Right atrium auricular region (tissue), 2 donors: ENCODE measurements at regions not wholly inside any gene's neighbourhood (a gene's known extent, or its start where the extent isn't known, plus 50 kb on each side); places are given as distances from the start of the nearest gene placed in this dataset.

Experiments
- DNase-seq: peaks from one replicate; pipeline ENCODE4 v3.0.0-alpha.2; 2019; ENCODE audit warnings: low spot score
- H3K27ac ChIP-seq, 2 donors: fragments of 200-600 bp; sonication (generic); 1 replicate in 1 of 2; 2 replicates in 1 of 2; pipeline ENCODE4 v1.5.1; 2016 to 2019
- H3K27me3 ChIP-seq, 2 donors: fragments of 200-600 bp; sonication (generic); one replicate each; pipeline versions ENCODE4 v1.5.1 to v1.6.0; 2017 to 2019
- H3K36me3 ChIP-seq: fragments of 200-600 bp; sonication (generic); one replicate; pipeline ENCODE4 v1.5.1; 2016
- H3K4me1 ChIP-seq, 2 donors: fragments of 200-600 bp; sonication (generic); one replicate each; pipeline versions ENCODE4 v1.5.1 to v1.6.0; 2017 to 2019
- H3K4me3 ChIP-seq, 2 donors: fragments of 200-600 bp; sonication (generic); 1 replicate in 1 of 2; 2 replicates in 1 of 2; pipeline ENCODE4 v1.5.1; 2017 to 2019; ENCODE audit warnings: mild to moderate bottlenecking in 1 of 2, moderate library complexity in 1 of 2
- H3K9me3 ChIP-seq, 2 donors: fragments of 200-600 bp; sonication (generic); one replicate each; pipeline ENCODE4 v1.5.1; 2019
- CTCF ChIP-seq, 2 donors: fragments of 200-600 bp; sonication (generic); IDR thresholded peaks; one replicate each; pipeline ENCODE4 v1.5.1; 2019; ENCODE audit warnings: antibody characterized with exemption in 2 of 2

- TF ChIP-seq CTCF (IDR thresholded peaks at IDR 0.05): no peak
- Histone ChIP-seq H3K9me3 (no peaks in the 10 kb centered on the region), H3K4me3 (no peak overlapping the region), H3K27ac (no peak overlapping the region), H3K36me3 (no peaks in the 10 kb centered on the region), H3K4me1 (no peaks in the 10 kb centered on the region), H3K27me3 (no peaks in the 10 kb centered on the region)
- DNase-seq: no peak
Measured at GRCh38 chr4:144374065-144374464, 233.5 kb upstream of the GYPA start.

- Histone ChIP-seq H3K4me3 (no peak overlapping the region), H3K9me3 (no peaks in the 10 kb centered on the region), H3K36me3 (no peaks in the 10 kb centered on the region), H3K27me3 (no peaks in the 10 kb centered on the region), H3K4me1 (no peaks in the 10 kb centered on the region), H3K27ac (no peak overlapping the region)
- TF ChIP-seq CTCF (IDR thresholded peaks at IDR 0.05): no peak
- no peak for DNase-seq
Measured at GRCh38 chr4:144376866-144377265, 236.3 kb upstream of the GYPA start.

- Histone ChIP-seq H3K27me3 (no peaks in the 10 kb centered on the region), H3K4me1 (no peaks in the 10 kb centered on the region), H3K9me3 (peaks cover 0 to 13% of the 10 kb centered on the region in 2 donors), H3K36me3 (no peaks in the 10 kb centered on the region), H3K27ac (no peak overlapping the region), H3K4me3 (no peak overlapping the region)
- no peak for DNase-seq
- no peak for TF ChIP-seq CTCF (IDR thresholded peaks at IDR 0.05)
Measured at GRCh38 chr4:144384408-144384807, 243.9 kb upstream of the GYPA start.

GRCh38 chr4:144399927-144400326, 246.0 kb upstream of the HHIP start:
- H3K27ac ChIP-seq: no peak overlapping the region
- DNase-seq: no peak
- peaks cover 0 to 12% of the 10 kb centered on the region in 2 donors for H3K9me3 ChIP-seq
- no peaks in the 10 kb centered on the region for H3K4me1 ChIP-seq
- no peaks in the 10 kb centered on the region for H3K27me3 ChIP-seq
- no peak for TF ChIP-seq CTCF (IDR thresholded peaks at IDR 0.05)
- H3K4me3 ChIP-seq: no peak overlapping the region
- H3K36me3 ChIP-seq: no peaks in the 10 kb centered on the region

GRCh38 chr4:144402176-144402575, 243.8 kb upstream of the HHIP start:
- H3K9me3 ChIP-seq: peaks cover 0 to 12% of the 10 kb centered on the region in 2 donors
- no peak for DNase-seq
- H3K27me3 ChIP-seq: no peaks in the 10 kb centered on the region
- no peak overlapping the region for H3K4me3 ChIP-seq
- no peaks in the 10 kb centered on the region for H3K4me1 ChIP-seq
- no peaks in the 10 kb centered on the region for H3K36me3 ChIP-seq
- no peak overlapping the region for H3K27ac ChIP-seq
- TF ChIP-seq CTCF (IDR thresholded peaks at IDR 0.05): no peak

- no peaks in the 10 kb centered on the region for H3K4me1 ChIP-seq
- H3K9me3 ChIP-seq: peaks cover 0 to 10% of the 10 kb centered on the region in 2 donors
Measured at GRCh38 chr4:144402999-144403398, 243.0 kb upstream of the HHIP start.

More at GRCh38 chr4:144402999-144403398, 243.0 kb upstream of the HHIP start:
- no peak for DNase-seq
- H3K27me3 ChIP-seq: no peaks in the 10 kb centered on the region
- no peak for TF ChIP-seq CTCF (IDR thresholded peaks at IDR 0.05)
- H3K27ac ChIP-seq: no peak overlapping the region
- no peak overlapping the region for H3K4me3 ChIP-seq
- no peaks in the 10 kb centered on the region for H3K36me3 ChIP-seq
